Keratinocyte (primary cell): ENCODE measurements at regions not wholly inside any gene's neighbourhood (a gene's known extent, or its start where the extent isn't known, plus 50 kb on each side); places are given as distances from the start of the nearest gene placed in this dataset.

Experiments
- DNase-seq: peaks from one replicate; pipeline ENCODE4 v3.0.0-alpha.2; 2011; ENCODE audit warnings: low read depth, missing footprints, low spot score
- FAIRE-seq: peaks from 2 replicates; lab custom pipeline; 2011; peaks lifted over from hg19 to GRCh38; lab: Jason Lieb, UNC
- H2AFZ ChIP-seq: 2 replicates; pipeline ENCODE4 v1.6.0; 2012; ENCODE audit warnings: low read length, control low read depth, inconsistent platforms; ENCODE audit not compliant: control insufficient read depth
- H3K27ac ChIP-seq: 2 replicates; pipeline ENCODE4 v1.5.1; 2011; ENCODE audit warnings: low read length; ENCODE audit not compliant: control insufficient read depth, insufficient read depth
- H3K27me3 ChIP-seq: 3 replicates; pipeline ENCODE4 v1.6.0; 2011; ENCODE audit warnings: low read length; ENCODE audit not compliant: control insufficient read depth, insufficient read depth; ENCODE audit errors: extremely low read depth
- H3K36me3 ChIP-seq, 2 experiments: 2 replicates in 1 of 2; 3 replicates in 1 of 2; pipeline ENCODE4 v1.5.1; 2011; ENCODE audit warnings: low read length in 2 of 2, mild to moderate bottlenecking in 1 of 2; ENCODE audit not compliant: control insufficient read depth in 2 of 2, insufficient read depth in 2 of 2; ENCODE audit errors: extremely low read depth in 1 of 2
- H3K4me1 ChIP-seq: 3 replicates; pipeline ENCODE4 v1.5.1; 2011; ENCODE audit warnings: low read length; ENCODE audit not compliant: control insufficient read depth, insufficient read depth; ENCODE audit errors: extremely low read depth
- H3K4me2 ChIP-seq: 3 replicates; pipeline ENCODE4 v1.6.0; 2011; ENCODE audit warnings: low read depth, low read length; ENCODE audit not compliant: control insufficient read depth, insufficient read depth; ENCODE audit errors: extremely low read depth
- H3K4me3 ChIP-seq, 3 experiments: fragments of 200-600 bp in 1 of 3; sonication (generic) in 1 of 3; 2 replicates in 2 of 3; 3 replicates in 1 of 3; pipeline ENCODE4 v1.5.1; 2011 to 2016; ENCODE audit warnings: low read length in 3 of 3, mild to moderate bottlenecking in 3 of 3, control low read depth in 2 of 3, inconsistent platforms in 1 of 3, low read depth in 1 of 3, mixed read lengths in 1 of 3, mixed run types in 1 of 3, moderate library complexity in 1 of 3; ENCODE audit not compliant: control insufficient read depth in 2 of 3, insufficient read depth in 2 of 3; ENCODE audit errors: extremely low read depth in 1 of 3
- H3K79me2 ChIP-seq: 2 replicates; pipeline ENCODE4 v1.6.0; 2012; ENCODE audit warnings: low read length; ENCODE audit not compliant: control insufficient read depth, insufficient read depth
- H3K9ac ChIP-seq: 3 replicates; pipeline ENCODE4 v1.6.0; 2011; ENCODE audit warnings: low read length; ENCODE audit not compliant: control insufficient read depth, insufficient read depth; ENCODE audit errors: extremely low read depth
- H3K9me1 ChIP-seq: 3 replicates; pipeline ENCODE4 v1.6.0; 2011; ENCODE audit warnings: low read length; ENCODE audit not compliant: control insufficient read depth, insufficient read depth; ENCODE audit errors: extremely low read depth
- H3K9me3 ChIP-seq: 2 replicates; pipeline ENCODE4 v1.5.1; 2012; ENCODE audit warnings: low read depth, low read length; ENCODE audit not compliant: control insufficient read depth
- H4K20me1 ChIP-seq: 3 replicates; pipeline ENCODE4 v1.6.0; 2011; ENCODE audit warnings: low read length; ENCODE audit not compliant: control insufficient read depth, insufficient read depth; ENCODE audit errors: extremely low read depth
- EZH2 ChIP-seq: IDR thresholded peaks from one replicate; pipeline ENCODE4 v1.6.1; 2012; ENCODE audit warnings: inconsistent platforms, mild to moderate bottlenecking, low read length, moderate library complexity
- dilution Hi-C: fragments of 300-500 bp; cut with MboI; formaldehyde crosslinking; loops from one replicate; pipeline ENCODE4 v1.7.0; 2020; ENCODE audit warnings: low sequenced_read_pairs; ENCODE audit not compliant: extremely low pct_ligation_motif_present
- TF ChIP-seq, protein P1 (sequence below), 3 experiments: IDR thresholded peaks in 1 of 3; conservative IDR thresholded peaks in 1 of 3; optimal IDR thresholded peaks in 1 of 3; 2 replicates in 2 of 3; 3 replicates in 1 of 3; pipeline versions ENCODE3 to v1.5.1; 2011; ENCODE audit warnings: low read length in 3 of 3, mild to moderate bottlenecking in 3 of 3, moderate library complexity in 2 of 3, control low read depth in 1 of 3, inconsistent platforms in 1 of 3; ENCODE audit not compliant: insufficient read depth in 2 of 3; ENCODE audit errors: extremely low read depth in 1 of 3

DNA sequence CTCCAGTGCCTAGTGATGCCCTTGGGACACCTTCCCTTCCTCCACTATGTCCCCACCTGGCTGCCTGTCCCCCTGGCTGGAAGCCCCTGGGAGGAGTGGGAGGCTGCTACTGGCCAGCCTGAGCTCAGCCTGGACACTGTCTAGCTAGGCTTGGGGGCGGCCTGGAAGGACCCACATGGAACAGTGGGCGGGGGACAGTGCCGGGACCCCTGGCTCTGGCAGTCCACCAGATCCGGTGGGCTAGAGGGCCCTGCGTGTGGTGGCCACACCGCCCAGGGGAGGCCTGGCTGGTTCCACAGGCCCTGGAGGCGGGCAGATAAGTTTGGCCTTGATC is 388.0 kb upstream of the TNRC6C start:
- no peak overlapping the region for H3K9ac ChIP-seq
- no peaks in the 10 kb centered on the region for H4K20me1 ChIP-seq
- DNase-seq: no peak
- no peaks in the 10 kb centered on the region for H3K4me1 ChIP-seq
- H3K27me3 ChIP-seq: peaks cover 51% of the 10 kb centered on the region
- no peak for FAIRE-seq
- no peak overlapping the region for H3K27ac ChIP-seq
- no peaks in the 10 kb centered on the region for H3K9me1 ChIP-seq
- dilution Hi-C loops: no loop called here
- no peak overlapping the region for H3K4me2 ChIP-seq
- no peaks in the 10 kb centered on the region for H3K9me3 ChIP-seq
- no peak overlapping the region for H2AFZ ChIP-seq
- H3K4me3 ChIP-seq: no peak overlapping the region
- TF ChIP-seq, protein P1, sequence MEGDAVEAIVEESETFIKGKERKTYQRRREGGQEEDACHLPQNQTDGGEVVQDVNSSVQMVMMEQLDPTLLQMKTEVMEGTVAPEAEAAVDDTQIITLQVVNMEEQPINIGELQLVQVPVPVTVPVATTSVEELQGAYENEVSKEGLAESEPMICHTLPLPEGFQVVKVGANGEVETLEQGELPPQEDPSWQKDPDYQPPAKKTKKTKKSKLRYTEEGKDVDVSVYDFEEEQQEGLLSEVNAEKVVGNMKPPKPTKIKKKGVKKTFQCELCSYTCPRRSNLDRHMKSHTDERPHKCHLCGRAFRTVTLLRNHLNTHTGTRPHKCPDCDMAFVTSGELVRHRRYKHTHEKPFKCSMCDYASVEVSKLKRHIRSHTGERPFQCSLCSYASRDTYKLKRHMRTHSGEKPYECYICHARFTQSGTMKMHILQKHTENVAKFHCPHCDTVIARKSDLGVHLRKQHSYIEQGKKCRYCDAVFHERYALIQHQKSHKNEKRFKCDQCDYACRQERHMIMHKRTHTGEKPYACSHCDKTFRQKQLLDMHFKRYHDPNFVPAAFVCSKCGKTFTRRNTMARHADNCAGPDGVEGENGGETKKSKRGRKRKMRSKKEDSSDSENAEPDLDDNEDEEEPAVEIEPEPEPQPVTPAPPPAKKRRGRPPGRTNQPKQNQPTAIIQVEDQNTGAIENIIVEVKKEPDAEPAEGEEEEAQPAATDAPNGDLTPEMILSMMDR (optimal IDR thresholded peaks at IDR 0.05 in 1 of 3, IDR thresholded peaks at IDR 0.05 in 1 of 3, conservative IDR thresholded peaks at IDR 0.05 in 1 of 3; ENCODE audit: extremely low read depth in 1 of 3, insufficient read depth in 2 of 3, low read length in 3 of 3): no peak
- TF ChIP-seq EZH2: no peak
- H3K79me2 ChIP-seq: no peaks in the 10 kb centered on the region
- no peaks in the 10 kb centered on the region for H3K36me3 ChIP-seq

DNA sequence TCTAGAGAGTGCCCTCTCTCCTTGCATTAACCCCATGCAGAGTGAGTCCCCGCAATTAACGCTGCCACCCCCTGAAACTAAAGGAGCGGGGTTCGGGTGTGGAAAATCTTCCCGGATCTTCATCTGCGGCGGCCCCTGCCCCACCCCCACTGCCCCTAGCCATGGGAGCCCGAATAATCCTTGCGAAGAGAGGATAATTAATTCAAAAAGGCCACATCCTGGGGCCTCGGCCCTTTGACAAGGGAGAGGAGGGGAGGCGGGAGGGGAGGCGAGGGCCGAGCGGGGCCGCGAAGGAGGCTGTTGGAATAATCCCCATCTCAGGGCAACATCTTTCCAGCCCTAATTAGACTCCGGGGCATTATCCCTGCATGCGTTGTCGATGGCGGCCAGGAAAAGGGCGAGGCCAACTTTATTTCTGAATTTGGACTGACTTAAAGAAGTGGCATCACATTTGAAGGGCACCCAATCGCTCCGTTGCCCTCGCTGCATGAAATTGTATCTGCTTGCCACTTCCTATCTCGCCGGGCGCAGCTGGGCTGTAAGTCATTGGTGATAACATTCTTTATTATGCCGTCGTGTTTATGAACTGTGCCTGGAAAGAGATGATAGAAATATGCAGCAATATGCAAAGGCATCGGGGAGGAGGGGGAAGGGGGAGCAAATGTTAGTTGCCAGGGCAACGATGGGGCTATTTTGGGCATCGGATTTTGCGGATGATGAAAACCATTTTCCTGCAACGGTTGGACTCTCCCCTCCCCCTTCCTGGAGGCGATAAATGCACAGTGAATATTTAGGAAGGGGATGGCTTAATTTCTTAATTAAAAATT is 387.1 kb upstream of the TNRC6C start:
- no peaks in the 10 kb centered on the region for H3K9me1 ChIP-seq
- H3K4me3 ChIP-seq: no peak overlapping the region
- DNase-seq: no peak
- H4K20me1 ChIP-seq: no peaks in the 10 kb centered on the region
- no peak overlapping the region for H2AFZ ChIP-seq
- no peak overlapping the region for H3K27ac ChIP-seq
- H3K4me1 ChIP-seq: no peaks in the 10 kb centered on the region
- no peaks in the 10 kb centered on the region for H3K36me3 ChIP-seq
- peaks cover 56% of the 10 kb centered on the region for H3K27me3 ChIP-seq
- no peaks in the 10 kb centered on the region for H3K9me3 ChIP-seq
- no peak overlapping the region for H3K4me2 ChIP-seq
- H3K79me2 ChIP-seq: no peaks in the 10 kb centered on the region
- dilution Hi-C loops: no loop called here
- TF ChIP-seq EZH2: peak; percentile 23
- TF ChIP-seq, protein P1 (optimal IDR thresholded peaks at IDR 0.05 in 1 of 3, IDR thresholded peaks at IDR 0.05 in 1 of 3, conservative IDR thresholded peaks at IDR 0.05 in 1 of 3; ENCODE audit: extremely low read depth in 1 of 3, insufficient read depth in 2 of 3, low read length in 3 of 3): no peak
- no peak for FAIRE-seq
- no peak overlapping the region for H3K9ac ChIP-seq
